Stimulated activated CD8-positive, alpha-beta memory T cell treated with anti-CD3 and anti-CD28 coated beads, Interleukin-15, amount 100 ng/mL, for 1 hour (primary cell): ENCODE measurements at regions not wholly inside any gene's neighbourhood (a gene's known extent, or its start where the extent isn't known, plus 50 kb on each side); places are given as distances from the start of the nearest gene placed in this dataset.
"Not testable (repeated sequence)": the region's sequence is repeated elsewhere in the genome, so short reads cannot be mapped to it uniquely, and the experiment has no call there.

Source experiments
- DNase-seq: peaks from one replicate; pipeline ENCODE4 v3.0.0-alpha.2; 2020; ENCODE audit warnings: low read depth

- DNase-seq, result no peak
Observed at GRCh38 chr11:37141707-37142106, 543.7 kb upstream of the RAG2 start.

GRCh38 chr11:37135606-37136005 lies 537.6 kb upstream of the RAG2 start:
- not testable (repeated sequence) for DNase-seq

- no peak for DNase-seq
Observed at GRCh38 chr11:37134637-37135036, 536.6 kb upstream of the RAG2 start.

- DNase-seq, result no peak
Observed at GRCh38 chr11:37124384-37124783, 526.3 kb upstream of the RAG2 start.

GRCh38 chr11:37115963-37116362 lies 517.9 kb upstream of the RAG2 start:
- DNase-seq, result no peak

- DNase-seq, result no peak
Observed at GRCh38 chr11:37110385-37110784, 512.3 kb upstream of the RAG2 start.

- DNase-seq, result no peak
Observed at GRCh38 chr11:37109286-37109585, 511.2 kb upstream of the RAG2 start.

- no peak for DNase-seq
Observed at GRCh38 chr11:37108436-37109285, 510.6 kb upstream of the RAG2 start.

- no peak for DNase-seq
Observed at GRCh38 chr11:37107831-37108230, 509.8 kb upstream of the RAG2 start.

GRCh38 chr11:37107415-37107814 lies 509.4 kb upstream of the RAG2 start:
- DNase-seq, result no peak

GRCh38 chr11:37105427-37105826 lies 507.4 kb upstream of the RAG2 start:
- DNase-seq, result no peak

GRCh38 chr11:37104380-37104779 lies 506.3 kb upstream of the RAG2 start:
- DNase-seq, result no peak

GRCh38 chr11:37100008-37100407 lies 502.0 kb upstream of the RAG2 start:
- DNase-seq, result no peak

- DNase-seq, result no peak
Observed at GRCh38 chr11:37092487-37092886, 494.5 kb upstream of the RAG2 start.

- no peak for DNase-seq
Observed at GRCh38 chr11:37089439-37089838, 491.4 kb upstream of the RAG2 start.

- no peak for DNase-seq
Observed at GRCh38 chr11:37088573-37088910, 490.5 kb upstream of the RAG2 start.

GRCh38 chr11:37087650-37088572 lies 489.9 kb upstream of the RAG2 start:
- DNase-seq, result no peak

GRCh38 chr11:37078521-37078920 lies 480.5 kb upstream of the RAG2 start:
- no peak for DNase-seq

GRCh38 chr11:37076866-37077265 lies 478.8 kb upstream of the RAG2 start:
- DNase-seq, result no peak

GRCh38 chr11:37072538-37073055 lies 474.6 kb upstream of the RAG2 start:
- DNase-seq, result no peak

- DNase-seq, result no peak
Observed at GRCh38 chr11:37050311-37050710, 452.3 kb upstream of the RAG2 start.

GRCh38 chr11:37040921-37041320 lies 442.9 kb upstream of the RAG2 start:
- DNase-seq, result no peak

- DNase-seq, result no peak
Observed at GRCh38 chr11:37038911-37039310, 440.9 kb upstream of the RAG2 start.
